COLO829 (cell line): ENCODE measurements at regions not wholly inside any gene's neighbourhood (a gene's known extent, or its start where the extent isn't known, plus 50 kb on each side); places are given as distances from the start of the nearest gene placed in this dataset.
A peak's percentile ranks its signal among the peaks of the same experiment; 100 is the strongest.

Experiments
- DNase-seq: peaks from one replicate; pipeline ENCODE4 v3.0.0; 2012; ENCODE audit warnings: low spot score

DNA sequence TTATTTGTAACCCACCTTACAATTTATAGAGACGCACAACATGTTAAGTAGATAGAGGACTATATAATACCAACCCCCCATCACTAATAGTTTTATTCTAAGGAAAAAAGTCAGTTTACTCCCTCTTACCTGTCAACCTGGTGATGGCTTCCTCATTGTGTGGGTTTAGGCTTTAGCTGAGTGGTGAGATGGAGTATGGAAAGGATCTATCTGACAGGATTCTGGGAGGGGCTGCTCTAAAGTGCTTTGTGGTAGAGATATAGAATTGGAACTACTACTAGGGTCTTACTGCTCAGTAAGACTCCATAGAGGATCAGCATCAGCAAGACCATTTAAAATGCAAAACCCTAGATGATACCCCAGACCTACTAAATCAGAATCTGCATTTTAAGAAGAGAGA is 82.1 kb upstream of the IFNE start:
- no peak for DNase-seq

DNA sequence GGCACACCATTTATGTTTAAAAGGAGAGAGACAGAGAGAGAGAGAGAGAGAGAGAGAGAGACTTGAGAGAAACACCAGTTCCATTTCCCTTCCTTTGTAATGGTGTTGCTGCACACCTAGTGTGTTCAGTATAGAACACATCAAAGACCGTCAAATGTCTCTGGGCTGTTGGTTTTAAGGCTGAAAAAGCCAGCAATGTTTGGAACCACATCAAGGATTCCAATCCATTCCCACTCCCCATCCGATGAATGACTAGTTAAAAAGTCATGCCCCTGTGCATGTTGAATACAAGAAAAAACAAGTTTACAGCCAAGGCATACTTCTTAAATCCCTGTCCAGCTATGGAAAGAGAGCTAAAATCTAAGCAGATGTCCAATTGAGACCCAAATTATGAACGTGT is 83.0 kb upstream of the IFNE start:
- no peak for DNase-seq

DNA sequence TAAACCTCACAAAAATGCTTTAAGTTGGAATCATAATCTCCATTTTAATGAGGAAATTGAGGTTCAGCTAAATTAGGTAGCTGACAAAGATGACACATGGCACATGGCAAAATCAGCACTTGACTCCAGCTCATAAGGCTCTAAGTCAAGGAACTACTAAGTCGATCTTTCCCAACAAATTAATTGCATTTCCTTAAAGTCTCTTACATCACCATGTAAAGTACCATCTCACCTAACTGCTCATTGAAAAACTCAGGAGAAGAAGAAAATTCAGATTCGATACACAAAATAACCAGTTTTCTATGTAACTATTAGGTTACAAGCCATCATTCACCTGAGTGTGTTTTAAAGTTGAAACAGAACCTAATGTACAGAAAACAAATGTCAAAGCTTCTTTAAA is 85.8 kb upstream of the IFNE start:
- DNase-seq = no peak

DNA sequence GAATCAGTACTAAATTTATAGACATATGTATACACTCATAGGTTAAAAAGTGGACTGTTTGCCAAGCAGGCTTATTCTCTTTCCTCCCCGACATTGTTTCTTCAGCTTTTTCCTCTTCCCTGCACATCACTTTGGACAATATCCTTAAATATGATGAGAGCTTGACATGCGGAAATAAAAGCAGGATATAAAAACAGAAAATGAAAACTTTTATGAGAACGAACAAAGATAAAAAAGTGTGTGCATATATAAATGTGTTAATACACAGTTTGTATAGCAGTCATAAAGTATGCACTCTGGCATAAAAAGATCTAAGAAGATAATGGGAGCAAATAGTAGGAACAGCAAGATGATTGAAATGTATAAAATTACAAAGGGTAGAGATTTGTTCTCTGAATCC is 86.4 kb upstream of the IFNE start:
- DNase-seq = no peak

DNA sequence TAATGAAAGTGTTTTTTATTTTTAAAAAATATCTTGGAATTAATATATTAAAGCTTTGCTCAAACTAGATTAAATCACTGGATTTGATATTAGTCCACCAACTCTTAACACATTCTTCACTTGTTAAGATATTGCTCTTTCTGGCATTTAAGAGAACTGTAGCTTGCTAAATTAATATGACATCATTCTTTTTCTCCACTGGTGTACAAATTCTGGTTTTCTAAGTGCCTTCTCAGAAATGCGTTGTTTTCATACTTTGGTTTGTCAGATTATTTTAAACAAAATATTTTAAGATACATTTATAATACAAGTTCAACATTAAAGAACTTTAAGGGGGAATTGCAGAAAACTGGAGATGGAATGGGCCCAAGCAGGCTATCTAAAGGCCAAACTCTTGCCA is 87.6 kb upstream of the IFNE start:
- DNase-seq = no peak

DNA sequence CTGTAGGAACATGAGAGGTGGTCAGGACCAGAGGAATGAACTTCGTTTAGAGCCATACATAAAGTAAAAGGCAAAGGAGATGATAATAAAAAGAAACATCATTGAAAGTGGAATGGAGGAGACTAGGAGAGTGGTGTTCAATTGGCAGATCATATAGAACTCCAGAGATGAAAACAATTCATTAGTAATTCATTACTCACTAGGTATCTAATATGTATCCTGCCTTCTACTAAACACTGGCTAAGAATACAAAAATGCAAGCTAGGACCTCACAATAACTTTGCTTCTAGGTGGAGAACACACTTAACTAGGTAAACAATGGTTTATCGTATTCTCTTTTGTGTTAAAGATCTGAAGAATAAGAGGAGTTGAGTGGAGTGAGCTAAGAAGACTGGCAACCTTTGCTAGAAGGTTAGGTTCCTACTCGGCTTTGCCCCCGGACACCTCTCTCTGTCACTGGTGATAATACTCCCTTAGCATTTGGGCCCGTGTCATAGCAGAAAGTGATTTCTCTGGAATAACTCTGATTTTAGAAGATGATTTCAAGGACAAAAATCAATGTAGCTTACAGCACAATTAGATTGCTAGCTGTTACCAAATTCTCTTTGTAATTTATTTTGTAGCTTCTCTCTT is 88.6 kb upstream of the IFNE start:
- DNase-seq = no peak

DNA sequence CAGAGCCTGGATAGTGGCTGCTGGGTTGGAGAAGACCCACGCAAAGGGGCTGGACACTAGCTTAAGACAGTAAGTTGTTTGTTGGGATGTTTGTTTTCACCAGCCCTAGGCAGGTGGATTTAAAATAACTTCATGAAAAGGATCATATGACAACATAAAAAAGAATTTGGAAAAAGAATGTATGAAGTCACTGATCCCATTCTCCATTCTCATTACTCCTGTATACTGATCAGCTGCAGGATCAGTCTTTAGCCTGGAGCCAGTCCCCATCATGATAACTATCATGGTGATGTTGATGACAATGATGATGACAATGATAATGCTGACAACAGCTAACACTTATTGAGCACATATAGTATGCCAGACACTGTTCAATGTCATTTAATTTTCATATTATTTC is 92.1 kb upstream of the IFNE start:
- no peak for DNase-seq

DNA sequence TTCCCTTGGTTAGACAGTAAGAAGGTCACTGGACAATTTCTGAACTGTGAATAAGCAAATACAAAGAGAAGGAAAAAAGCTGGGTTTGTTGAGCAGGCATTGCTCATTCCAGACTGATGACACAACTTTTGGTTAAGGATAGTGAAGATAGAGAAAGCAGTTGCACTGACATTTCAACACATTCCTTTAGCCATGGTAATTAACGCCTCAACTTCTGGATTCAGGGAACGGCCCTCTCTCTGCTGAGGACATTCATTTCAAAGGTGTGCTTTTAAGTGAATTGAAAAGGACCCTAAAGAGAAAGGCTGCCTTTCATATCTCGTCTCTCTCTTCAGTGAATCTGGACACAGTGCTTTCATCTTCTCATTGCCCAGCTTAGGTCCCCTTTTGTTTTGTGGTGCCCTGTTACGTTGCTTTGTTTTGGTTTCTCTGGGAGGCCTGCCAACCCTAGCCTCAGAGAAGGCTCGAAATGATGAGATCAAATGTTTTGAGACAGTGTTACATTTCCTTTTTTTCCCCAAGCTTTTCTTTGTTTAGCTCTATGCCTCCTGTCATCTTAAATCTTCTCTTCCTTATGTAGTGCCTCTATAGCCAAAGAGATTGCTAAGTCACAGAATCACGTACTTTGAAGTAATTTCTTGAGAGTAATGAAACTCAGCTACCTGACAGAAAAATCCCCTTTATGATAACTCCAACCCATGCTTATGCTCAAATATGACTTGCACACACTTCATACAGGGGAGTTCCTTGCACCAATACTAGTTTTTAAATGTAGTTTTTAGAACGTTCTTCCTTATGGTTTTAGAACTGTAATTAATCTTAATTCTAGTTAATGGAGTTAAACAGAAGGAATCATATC is 94.4 kb upstream of the IFNE start:
- DNase-seq = peak; percentile 53

DNA sequence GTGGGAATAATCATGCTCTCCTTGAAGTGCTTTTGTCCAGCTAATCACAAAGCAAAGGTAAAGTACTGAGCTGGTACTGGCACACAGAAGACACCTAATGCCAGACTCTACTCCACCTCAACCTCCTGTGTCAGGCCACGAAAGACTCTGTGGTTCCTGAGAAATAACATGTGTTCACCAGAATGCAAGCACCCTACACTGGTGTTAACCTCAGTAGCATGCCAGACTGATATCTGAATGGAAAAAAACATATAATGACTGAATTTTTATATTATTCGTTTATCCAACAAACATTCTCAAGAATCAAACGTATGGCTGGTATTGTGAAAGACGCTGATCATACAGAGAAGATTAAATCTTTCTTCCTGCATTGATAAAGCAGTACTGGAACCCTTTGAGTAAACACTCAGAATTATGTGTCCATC is 97.1 kb upstream of the IFNE start:
- no peak for DNase-seq

DNA sequence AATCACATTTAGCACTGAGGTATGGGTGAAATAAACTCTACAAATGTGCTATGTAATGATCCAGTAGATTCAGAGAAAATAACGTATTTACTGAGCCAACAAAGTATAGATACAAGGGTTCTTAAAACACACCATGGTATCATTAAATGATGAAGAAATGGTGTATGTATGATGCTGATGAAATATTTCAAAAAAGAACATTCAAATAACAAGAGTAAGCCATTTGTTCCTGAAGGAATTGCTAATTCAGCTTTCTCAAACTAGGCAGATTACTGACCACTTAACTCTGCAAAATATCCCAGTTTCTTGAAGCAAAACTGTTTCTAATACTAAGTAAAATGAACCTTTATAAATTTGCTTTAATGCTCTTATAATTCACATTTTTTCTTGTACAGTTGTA is 97.6 kb upstream of the IFNE start:
- DNase-seq = no peak

DNA sequence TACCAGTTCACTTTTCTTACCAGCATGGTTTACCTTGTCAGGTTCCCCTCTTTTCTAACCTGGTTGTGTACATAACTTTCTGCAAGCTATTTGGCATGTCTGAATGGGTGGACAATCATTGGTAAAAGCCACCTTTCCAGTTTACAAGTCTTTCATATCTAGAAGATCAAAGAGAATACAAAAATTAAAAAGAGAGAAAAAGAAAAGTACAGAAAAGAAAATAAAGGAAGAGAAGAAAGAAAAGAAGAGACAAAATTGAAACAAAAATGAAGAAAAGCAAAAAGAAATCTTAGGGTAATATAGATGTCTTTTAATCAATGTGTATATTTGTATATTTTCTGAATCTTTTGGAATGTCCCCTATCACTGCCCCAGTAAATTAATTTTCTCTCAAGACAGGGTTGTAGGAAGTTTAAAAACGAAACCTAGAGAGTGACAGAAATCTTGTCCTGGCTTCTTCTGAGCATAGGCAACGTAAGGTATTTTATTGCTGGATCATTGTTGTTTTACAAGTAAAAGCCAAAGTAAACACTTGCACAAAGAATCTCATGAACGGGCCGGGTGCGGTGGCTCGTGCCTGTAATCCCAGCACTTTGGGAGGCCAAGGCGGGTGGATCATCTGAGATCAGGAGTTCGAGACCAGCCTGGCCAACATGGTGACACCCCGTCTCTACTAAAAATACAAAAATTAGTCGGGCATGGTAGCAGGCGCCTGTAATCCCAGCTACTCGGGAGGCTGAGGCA is 98.7 kb upstream of the IFNE start:
- DNase-seq = no peak

DNA sequence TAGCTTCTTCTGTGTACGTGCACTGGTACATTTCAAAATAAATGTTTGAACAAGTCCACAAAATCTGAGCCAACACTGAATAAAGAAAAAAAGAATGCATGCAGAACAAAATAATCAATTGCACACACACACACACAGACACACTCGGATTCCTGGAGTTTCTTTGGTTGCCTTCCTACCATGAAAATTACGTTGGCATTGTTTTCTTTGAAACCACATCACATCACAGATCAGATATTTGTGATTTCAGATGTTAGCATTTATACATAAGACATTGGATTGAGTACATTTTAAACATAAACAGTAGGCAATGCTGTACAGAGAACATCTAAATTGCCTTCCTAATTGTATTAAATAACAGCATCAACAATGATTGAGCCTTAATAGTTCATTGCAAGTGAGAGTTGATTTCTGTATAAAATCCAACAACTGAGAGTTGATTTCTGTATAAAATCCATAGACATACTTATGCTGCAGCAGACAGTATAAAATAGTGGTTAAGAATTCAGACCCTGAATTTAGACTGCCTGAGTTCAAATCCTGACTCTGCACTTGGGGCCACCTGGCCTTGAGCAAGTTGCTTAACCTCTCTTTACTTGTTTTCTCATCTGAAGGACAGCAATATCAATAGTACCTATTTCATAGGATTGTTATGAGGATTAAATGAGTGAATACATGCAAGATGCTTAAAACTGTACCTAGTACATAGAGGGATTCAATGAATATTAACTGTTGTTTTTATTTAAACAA is 101.7 kb upstream of the IFNE start:
- no peak for DNase-seq

DNA sequence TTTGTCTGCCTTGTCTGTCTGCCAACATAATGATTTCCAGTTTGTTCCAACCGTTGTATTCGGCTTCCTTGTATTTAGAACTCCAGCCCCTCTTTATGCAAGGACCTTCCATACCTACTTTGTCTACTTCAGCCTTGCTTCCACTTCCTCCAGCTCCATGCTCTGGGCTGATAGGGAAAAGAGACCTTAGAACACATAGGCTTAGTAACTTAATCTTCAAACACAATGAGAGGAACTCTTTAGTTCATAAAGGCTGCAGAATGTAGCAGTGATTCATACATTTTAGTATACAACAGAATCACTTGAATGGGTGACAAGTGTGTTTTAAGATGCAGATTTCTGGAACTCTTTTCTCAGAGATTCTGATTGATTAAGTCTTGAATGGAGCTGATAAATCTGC is 102.8 kb upstream of the IFNE start:
- DNase-seq = no peak

DNA sequence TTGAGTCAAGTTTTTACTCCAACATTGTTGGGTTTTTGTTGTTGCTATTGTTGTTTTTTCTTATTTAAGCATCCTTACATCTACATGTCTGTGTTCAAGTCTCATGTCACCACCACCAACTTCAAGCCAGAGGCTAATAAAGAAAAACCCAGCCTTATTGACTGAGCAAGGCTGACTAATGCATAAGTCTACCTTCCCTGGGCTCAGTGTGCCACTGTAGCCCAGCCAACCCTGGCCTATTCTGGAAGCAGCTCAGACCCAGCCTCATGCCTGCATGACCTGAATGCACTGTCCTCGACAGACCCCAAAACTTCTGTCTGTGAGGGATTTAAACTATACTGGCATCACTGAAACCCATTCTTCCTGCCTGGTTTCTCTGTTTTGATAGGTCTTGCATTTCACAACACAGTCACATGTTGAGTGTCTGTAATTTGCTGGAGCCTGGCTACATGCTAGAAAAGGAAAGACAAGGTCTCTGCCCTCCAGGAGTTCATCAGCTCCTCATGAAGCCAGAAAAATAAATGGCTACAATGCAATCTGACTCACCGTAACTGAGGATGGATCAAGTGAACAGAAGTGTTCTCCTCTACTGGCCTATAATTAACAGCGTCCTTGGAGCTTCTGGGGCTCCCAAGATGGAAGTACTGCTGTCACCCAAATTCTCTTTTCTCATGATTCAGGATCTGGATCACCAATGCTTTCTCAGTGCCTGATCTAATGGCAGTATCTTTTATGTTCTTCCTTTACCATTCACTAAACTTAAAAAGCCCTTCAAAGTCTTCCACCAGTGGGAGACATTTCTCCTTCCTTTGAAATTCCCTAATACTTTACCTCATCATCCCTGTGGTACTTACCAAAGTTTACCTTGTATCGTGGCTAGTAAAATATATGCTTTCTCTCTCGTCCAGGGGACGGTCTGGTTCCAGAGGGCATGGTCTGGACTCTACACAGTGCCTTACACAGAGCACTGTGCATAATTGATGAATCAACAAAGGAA is 103.9 kb upstream of the IFNE start:
- DNase-seq = no peak

DNA sequence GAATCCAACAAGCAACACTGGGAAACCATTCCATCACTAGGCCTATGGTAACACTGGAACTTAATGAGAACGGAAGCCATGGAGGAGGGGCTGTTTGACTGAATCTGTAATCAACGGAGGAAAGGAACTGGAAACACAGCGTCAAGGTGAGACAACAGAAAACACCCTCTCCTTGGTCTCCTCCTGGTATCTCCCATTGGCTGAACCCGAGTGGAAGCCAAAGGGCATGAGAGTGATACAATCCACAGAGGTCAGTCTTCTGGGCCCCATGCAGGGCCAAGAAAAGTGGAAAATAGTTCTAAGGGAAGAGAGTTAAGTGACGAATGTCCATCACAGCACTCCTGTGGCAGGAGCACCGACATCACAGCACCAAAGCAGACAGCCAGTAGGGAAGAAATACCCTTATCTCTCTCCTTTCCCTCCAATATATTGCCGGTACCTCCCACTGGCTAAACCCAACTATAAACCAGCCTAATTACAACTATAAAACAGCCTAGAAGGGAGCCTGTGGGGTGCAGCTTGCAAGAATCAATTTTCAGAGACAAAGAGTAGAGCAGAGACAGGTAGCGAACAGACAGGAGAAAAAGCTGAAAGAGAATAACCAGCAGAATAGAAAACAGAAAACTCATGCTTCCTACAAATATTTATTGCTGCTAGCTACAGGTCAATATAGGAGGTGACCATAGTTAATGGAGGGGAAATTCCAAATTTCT is 107.4 kb upstream of the IFNE start:
- DNase-seq = no peak

DNA sequence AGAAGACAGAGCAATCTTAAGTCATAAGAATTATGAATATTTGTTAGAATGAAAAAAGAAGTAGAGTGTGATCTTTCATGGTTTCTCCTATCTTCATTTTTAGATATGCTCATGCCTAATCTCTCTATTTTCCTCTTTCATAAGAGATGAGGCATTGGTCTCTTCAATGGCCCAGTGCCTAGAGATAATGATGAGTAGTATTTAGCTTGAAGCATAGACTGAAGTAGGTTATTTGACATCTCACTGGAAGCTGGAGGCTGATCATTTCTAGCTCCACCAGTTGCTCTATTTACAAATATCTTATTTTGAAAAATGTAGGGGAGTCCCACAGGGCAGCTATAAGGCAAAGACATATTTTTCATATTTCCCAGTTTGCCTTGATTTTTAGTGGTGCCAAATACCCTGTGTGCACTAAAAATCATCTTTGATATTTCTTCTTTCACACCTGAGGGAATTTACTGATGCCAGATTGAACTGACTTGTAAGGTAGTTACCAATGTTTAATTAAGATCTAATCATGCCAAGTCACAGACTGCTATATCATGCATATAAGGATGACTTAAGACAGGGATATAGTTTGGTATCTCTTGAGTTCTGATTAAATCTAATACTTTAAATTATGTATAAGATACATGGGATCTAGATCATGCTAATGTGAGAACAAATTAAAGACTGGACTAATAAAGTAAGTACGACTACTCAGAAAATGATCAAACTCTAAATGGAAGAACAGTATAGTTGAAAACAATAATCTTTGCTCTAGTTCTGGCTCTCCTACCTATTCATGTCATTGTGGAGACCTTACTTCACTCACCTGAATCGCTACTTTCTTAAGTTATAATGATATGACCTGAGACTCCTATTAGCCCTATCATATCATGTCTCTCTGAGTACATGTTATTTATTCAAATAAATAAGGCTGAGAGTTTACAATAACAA is 108.2 kb upstream of the IFNE start:
- DNase-seq = no peak

DNA sequence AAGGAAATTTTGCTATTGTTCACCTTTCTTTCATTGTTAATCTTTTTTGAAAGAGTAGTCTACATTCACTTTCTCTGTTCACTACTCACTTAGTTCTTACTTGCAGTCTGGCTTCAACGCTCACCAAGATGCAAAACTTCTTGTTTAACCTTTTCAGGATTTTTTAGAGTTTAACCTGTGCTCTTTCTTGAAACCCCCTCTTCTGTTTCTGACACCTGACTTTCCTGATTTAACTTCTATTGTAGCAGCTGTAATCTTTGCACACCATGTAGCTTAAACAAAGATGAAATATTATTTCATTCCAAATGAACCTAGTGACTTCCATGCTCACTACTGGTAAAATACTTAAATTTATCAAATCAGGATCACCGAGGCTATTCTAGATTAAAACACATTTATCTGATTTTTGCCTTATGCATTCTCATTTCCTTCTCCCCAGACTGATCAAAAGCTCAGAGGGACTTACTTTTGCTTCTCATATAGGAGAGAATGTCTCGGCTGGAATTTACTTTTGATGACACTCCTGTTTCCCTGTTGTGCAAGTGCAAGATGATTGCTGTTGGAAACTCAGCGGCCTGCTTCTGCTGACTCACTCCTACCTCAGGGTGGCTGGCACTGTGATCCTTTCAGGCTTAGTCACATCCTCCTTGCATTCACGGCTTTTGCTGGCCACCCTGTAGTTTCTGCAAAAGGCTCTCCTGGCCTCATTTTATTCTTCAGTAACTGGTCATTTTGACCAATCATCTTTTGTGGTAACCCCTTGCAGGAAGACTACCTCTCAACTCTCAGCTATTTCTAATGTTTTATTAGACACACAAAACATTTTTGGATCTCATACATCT is 109.3 kb upstream of the IFNE start:
- DNase-seq = peak; percentile 71

DNA sequence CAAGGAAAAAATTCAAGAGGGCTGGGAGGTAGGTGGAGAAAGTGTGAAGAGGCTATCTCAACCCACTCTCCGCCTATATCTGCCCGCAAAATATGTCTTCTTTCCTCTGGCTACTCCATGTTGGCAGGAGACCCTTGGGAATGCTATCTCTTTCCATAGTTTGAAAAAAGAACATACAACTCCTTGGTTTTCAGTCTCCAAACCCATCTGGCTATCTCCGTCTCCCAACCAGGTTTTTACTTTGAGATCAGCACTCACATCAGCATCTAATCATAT is 109.9 kb upstream of the IFNE start:
- DNase-seq = no peak

DNA sequence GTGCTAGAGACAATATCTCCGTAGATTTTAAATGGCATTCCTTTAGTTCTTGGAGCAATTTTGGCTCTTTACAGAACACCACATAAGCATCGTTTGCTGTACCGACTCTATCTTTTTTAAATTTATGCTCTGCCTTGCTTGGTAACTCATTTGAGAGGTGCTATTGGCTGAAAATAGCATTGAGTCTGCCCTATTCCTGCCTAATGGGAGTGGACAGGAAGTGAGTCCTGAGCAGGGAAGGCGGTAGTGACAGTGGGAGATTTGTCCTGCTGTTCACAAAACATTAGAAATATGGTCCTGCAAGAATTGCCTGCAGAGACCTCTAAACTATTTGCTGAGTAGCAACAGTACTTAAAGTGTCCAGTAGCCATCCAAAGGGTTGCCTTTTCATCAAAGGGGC is 115.2 kb upstream of the IFNE start:
- DNase-seq = no peak
